ENCODE measurements at regions not wholly inside any gene's neighbourhood (a gene's known extent, or its start where the extent isn't known, plus 50 kb on each side); places are given as distances from the start of the nearest gene placed in this dataset.

DNA sequence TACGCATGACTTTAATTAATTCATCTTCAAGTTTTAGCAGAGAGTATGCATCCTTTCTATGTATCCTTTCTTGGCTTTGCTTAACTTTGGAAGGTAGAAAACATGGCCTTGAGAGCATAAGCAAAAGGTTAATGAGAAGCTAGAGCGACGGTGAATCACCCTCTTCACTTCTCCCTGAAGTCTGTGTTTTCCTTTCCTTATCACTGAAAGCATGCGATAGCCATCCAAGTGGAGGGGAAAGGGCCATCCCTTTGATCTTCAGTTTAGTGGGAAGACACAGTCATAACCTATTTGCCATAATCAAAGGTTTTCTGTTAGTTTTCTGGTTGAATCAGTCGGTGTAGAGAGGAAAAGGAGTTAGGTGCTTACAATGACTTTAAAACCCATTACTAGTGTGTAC is 354.0 kb upstream of the ROBO2 start:
- ATAC-seq, result no peak
- Histone ChIP-seq H3K36me3 (ENCODE audit: control insufficient read depth, insufficient read depth, low read length) (no peaks in the 10 kb centered on the region), H3K9me3 (ENCODE audit: control insufficient read depth, insufficient read depth, low read depth, low read length) (no peaks in the 10 kb centered on the region), H3K4me3 (ENCODE audit: low read depth in 2 of 2, low read length in 2 of 2) (no peak overlapping the region), H3K27ac (ENCODE audit: low read length) (no peak overlapping the region), H3K27me3 (ENCODE audit: control insufficient read depth, insufficient read depth, low read length) (no peaks in the 10 kb centered on the region), H3K4me1 (ENCODE audit: control insufficient read depth, insufficient read depth, low read length) (no peaks in the 10 kb centered on the region)
- CTCF ChIA-PET, result no interaction called here
- POLR2A ChIA-PET, result no interaction called here
- intact Hi-C loops (cut with micrococcal nuclease; ENCODE audit: unreplicated experiment) (no loop called here), in situ Hi-C loops (cut with HindIII; ENCODE audit: low pct_unique_long_range_greater_than_20kb, low sequenced_read_pairs) (no loop called here)
- no peak for DNase-seq (ENCODE audit: low read depth, low spot score)
- BruUV-seq (replicated peaks), result no TSS peak
- TF ChIP-seq, protein P1, sequence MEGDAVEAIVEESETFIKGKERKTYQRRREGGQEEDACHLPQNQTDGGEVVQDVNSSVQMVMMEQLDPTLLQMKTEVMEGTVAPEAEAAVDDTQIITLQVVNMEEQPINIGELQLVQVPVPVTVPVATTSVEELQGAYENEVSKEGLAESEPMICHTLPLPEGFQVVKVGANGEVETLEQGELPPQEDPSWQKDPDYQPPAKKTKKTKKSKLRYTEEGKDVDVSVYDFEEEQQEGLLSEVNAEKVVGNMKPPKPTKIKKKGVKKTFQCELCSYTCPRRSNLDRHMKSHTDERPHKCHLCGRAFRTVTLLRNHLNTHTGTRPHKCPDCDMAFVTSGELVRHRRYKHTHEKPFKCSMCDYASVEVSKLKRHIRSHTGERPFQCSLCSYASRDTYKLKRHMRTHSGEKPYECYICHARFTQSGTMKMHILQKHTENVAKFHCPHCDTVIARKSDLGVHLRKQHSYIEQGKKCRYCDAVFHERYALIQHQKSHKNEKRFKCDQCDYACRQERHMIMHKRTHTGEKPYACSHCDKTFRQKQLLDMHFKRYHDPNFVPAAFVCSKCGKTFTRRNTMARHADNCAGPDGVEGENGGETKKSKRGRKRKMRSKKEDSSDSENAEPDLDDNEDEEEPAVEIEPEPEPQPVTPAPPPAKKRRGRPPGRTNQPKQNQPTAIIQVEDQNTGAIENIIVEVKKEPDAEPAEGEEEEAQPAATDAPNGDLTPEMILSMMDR (IDR thresholded peaks at IDR 0.05), result no peak
- no peak for TF ChIP-seq REST (IDR thresholded peaks at IDR 0.05; ENCODE audit: insufficient read depth in 1 of 2, low read depth in 2 of 2, low read length in 1 of 2)
- TF ChIP-seq POLR2AphosphoS5 (IDR thresholded peaks at IDR 0.05; ENCODE audit: low read depth, low read length), result no peak
- no peak for TF ChIP-seq SIN3A (IDR thresholded peaks at IDR 0.05; ENCODE audit: borderline replicate concordance, insufficient read depth, low read depth, low read length)

DNA sequence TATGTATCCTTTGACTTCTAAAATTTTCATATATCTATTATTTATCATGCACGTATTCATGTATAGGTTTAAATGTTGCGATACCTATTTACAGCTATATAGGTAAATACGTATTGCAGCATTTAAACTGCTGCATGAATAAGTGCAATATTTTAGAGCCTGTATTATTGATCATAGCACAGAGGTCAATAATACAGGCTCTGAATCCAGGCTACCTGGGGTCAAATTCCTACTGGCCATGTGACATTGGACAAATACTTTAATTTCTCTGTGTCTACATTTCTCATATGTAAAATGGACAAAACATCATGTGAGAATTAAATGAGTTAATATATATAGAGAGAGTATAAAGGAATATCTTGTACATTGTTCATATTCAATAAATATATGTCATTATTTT is 352.9 kb upstream of the ROBO2 start:
- POLR2A ChIA-PET, result no interaction called here

More for the DNA sequence above, 352.9 kb upstream of the ROBO2 start:
- CTCF ChIA-PET, result no interaction called here
- H3K9me3 ChIP-seq (ENCODE audit: control insufficient read depth, insufficient read depth, low read depth, low read length), result no peaks in the 10 kb centered on the region
- TF ChIP-seq SIN3A (IDR thresholded peaks at IDR 0.05; ENCODE audit: borderline replicate concordance, insufficient read depth, low read depth, low read length) (no peak), TCF7L2 (IDR thresholded peaks at IDR 0.05; ENCODE audit: low read depth, low read length) (no peak), REST (IDR thresholded peaks at IDR 0.05; ENCODE audit: insufficient read depth in 1 of 2, low read depth in 2 of 2, low read length in 1 of 2) (no peak), POLR2AphosphoS5 (IDR thresholded peaks at IDR 0.05; ENCODE audit: low read depth, low read length) (no peak)
- TF ChIP-seq, protein P1 (IDR thresholded peaks at IDR 0.05), result no peak
- no peak for ATAC-seq
- no TSS peak for BruUV-seq (replicated peaks)
- H3K27ac ChIP-seq (ENCODE audit: low read length), result no peak overlapping the region
- no peaks in the 10 kb centered on the region for H3K27me3 ChIP-seq (ENCODE audit: control insufficient read depth, insufficient read depth, low read length)
- H3K4me1 ChIP-seq (ENCODE audit: control insufficient read depth, insufficient read depth, low read length), result no peaks in the 10 kb centered on the region
- in situ Hi-C loops (cut with HindIII; ENCODE audit: low pct_unique_long_range_greater_than_20kb, low sequenced_read_pairs) (no loop called here), intact Hi-C loops (cut with micrococcal nuclease; ENCODE audit: unreplicated experiment) (no loop called here)
- H3K4me3 ChIP-seq (ENCODE audit: low read depth in 2 of 2, low read length in 2 of 2), result no peak overlapping the region
- DNase-seq (ENCODE audit: low read depth, low spot score), result no peak
- H3K36me3 ChIP-seq (ENCODE audit: control insufficient read depth, insufficient read depth, low read length), result no peaks in the 10 kb centered on the region

Measured in Panc1 (cell line).